Trophoblast cell (in vitro differentiated cells and primary cell): ENCODE measurements at regions not wholly inside any gene's neighbourhood (a gene's known extent, or its start where the extent isn't known, plus 50 kb on each side); places are given as distances from the start of the nearest gene placed in this dataset.

ENCODE experiments used
- DNase-seq, 2 donors: peaks; one replicate each; pipeline ENCODE4 v3.0.0-alpha.2; 2016
- H2AFZ ChIP-seq: 2 replicates; pipeline ENCODE4 v1.6.1; 2013; ENCODE audit warnings: low read length, moderate library complexity, mild to moderate bottlenecking; ENCODE audit not compliant: insufficient read depth, poor library complexity
- H2AK5ac ChIP-seq: 2 replicates; pipeline ENCODE4 v1.6.1; 2013; ENCODE audit warnings: mild to moderate bottlenecking, low read length
- H2BK120ac ChIP-seq: 2 replicates; pipeline ENCODE4 v1.6.1; 2013; ENCODE audit warnings: low read length, mild to moderate bottlenecking, moderate library complexity; ENCODE audit not compliant: insufficient read depth, poor library complexity
- H2BK12ac ChIP-seq: 2 replicates; pipeline ENCODE4 v1.6.1; 2013; ENCODE audit warnings: mild to moderate bottlenecking, low read length, moderate library complexity
- H2BK5ac ChIP-seq: 2 replicates; pipeline ENCODE4 v1.6.1; 2013; ENCODE audit warnings: low read length, low read depth, moderate library complexity, mild to moderate bottlenecking; ENCODE audit not compliant: poor library complexity
- H3K14ac ChIP-seq: 2 replicates; pipeline ENCODE4 v1.6.1; 2013; ENCODE audit warnings: mild to moderate bottlenecking, low read length
- H3K18ac ChIP-seq: 2 replicates; pipeline ENCODE4 v1.6.1; 2013; ENCODE audit warnings: mild to moderate bottlenecking, low read length
- H3K23ac ChIP-seq: 2 replicates; pipeline ENCODE4 v1.6.1; 2013; ENCODE audit warnings: low read length
- H3K27ac ChIP-seq: 2 replicates; pipeline ENCODE4 v1.5.1; 2013; ENCODE audit warnings: low read depth, mild to moderate bottlenecking, inconsistent platforms, low read length, moderate library complexity
- H3K27me3 ChIP-seq: 2 replicates; pipeline ENCODE4 v1.6.1; 2013; ENCODE audit warnings: inconsistent platforms, mild to moderate bottlenecking, low read length, moderate library complexity; ENCODE audit not compliant: insufficient read depth
- H3K36me3 ChIP-seq, 2 experiments: 1 replicate in 1 of 2; 2 replicates in 1 of 2; pipeline ENCODE4 v1.6.1; 2013; ENCODE audit warnings: low read length in 2 of 2, mild to moderate bottlenecking in 2 of 2, moderate library complexity in 1 of 2; ENCODE audit not compliant: insufficient read depth in 2 of 2, control insufficient read depth in 1 of 2
- H3K4ac ChIP-seq: 2 replicates; pipeline ENCODE4 v1.6.1; 2013; ENCODE audit warnings: low read depth, mild to moderate bottlenecking, low read length, moderate library complexity
- H3K4me1 ChIP-seq, 2 experiments: 1 replicate in 1 of 2; 2 replicates in 1 of 2; pipeline ENCODE4 v1.6.1; 2013; ENCODE audit warnings: low read length in 2 of 2, mild to moderate bottlenecking in 2 of 2, moderate library complexity in 1 of 2; ENCODE audit not compliant: insufficient read depth in 2 of 2, control insufficient read depth in 1 of 2
- H3K4me2 ChIP-seq: 2 replicates; pipeline ENCODE4 v1.6.1; 2013; ENCODE audit warnings: inconsistent platforms, mild to moderate bottlenecking, low read length, moderate library complexity
- H3K4me3 ChIP-seq: 2 replicates; pipeline ENCODE4 v1.5.1; 2013; ENCODE audit warnings: mild to moderate bottlenecking, low read depth, low read length, inconsistent platforms
- H3K79me1 ChIP-seq: one replicate; pipeline ENCODE4 v1.6.1; 2013; ENCODE audit warnings: low read length
- H3K79me2 ChIP-seq: 2 replicates; pipeline ENCODE4 v1.6.1; 2013; ENCODE audit warnings: low read length, mild to moderate bottlenecking; ENCODE audit not compliant: control insufficient read depth, insufficient read depth, poor library complexity
- H3K9ac ChIP-seq: 2 replicates; pipeline ENCODE4 v1.6.1; 2013; ENCODE audit warnings: mild to moderate bottlenecking, low read length
- H3K9me3 ChIP-seq: 2 replicates; pipeline ENCODE4 v1.6.1; 2013; ENCODE audit warnings: low read depth, mild to moderate bottlenecking, control low read depth, inconsistent platforms, low read length; ENCODE audit not compliant: insufficient read depth
- H4K12ac ChIP-seq: 2 replicates; pipeline ENCODE4 v1.6.1; 2013; ENCODE audit warnings: low read depth, mild to moderate bottlenecking, low read length, moderate library complexity
- H4K8ac ChIP-seq: 2 replicates; pipeline ENCODE4 v1.6.1; 2013; ENCODE audit warnings: low read depth, mild to moderate bottlenecking, low read length, moderate library complexity
- H4K91ac ChIP-seq: one replicate; pipeline ENCODE4 v1.6.1; 2013; ENCODE audit warnings: low read depth, mild to moderate bottlenecking, low read length, moderate library complexity
- WGBS: extraction: QIAGEN DNeasy Blood & Tissue Kit; methylation state at CpG from one replicate; pipeline ENCODE4 v1.1.7; 2013; ENCODE audit warnings: missing lambda C conversion rate; ENCODE audit not compliant: insufficient read length, insufficient coverage; ENCODE audit errors: extremely low coverage; 5-methylcytosine and 5-hydroxymethylcytosine counted together

DNA sequence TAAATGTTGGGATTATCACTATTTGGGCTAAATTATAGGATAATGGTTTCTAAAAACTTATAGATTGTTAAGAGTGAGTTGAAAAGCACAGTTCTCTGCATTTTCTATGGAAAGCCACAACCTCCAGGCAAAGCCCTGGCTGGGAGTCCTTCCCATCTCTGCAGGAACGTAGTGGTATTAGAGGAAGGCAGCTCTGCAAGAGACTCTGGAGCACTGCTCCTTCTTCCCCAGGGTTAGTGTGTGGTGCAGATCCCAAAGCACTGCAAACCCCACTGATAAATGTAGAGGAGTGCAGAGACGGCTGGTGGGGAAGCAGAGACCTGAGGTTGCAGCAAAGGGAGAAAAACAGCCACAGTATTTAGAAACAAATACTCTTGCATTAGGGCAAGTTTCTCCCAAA, 225.3 kb downstream of the TINAG start:
- no peaks in the 10 kb centered on the region for H3K36me3 ChIP-seq
- no peak overlapping the region for H4K12ac ChIP-seq
- H2AK5ac ChIP-seq: no peak overlapping the region
- no peak overlapping the region for H2BK12ac ChIP-seq
- no peak overlapping the region for H3K4me2 ChIP-seq
- no peak overlapping the region for H3K4me3 ChIP-seq
- H4K8ac ChIP-seq: no peak overlapping the region
- no peak for DNase-seq
- no peaks in the 10 kb centered on the region for H3K9me3 ChIP-seq
- H3K27ac ChIP-seq: no peak overlapping the region
- no peak overlapping the region for H3K9ac ChIP-seq
- H2BK5ac ChIP-seq: no peak overlapping the region
- no CpG with 5 or more reads among the region's 2 CpGs for WGBS
- H3K4me1 ChIP-seq: no peaks in the 10 kb centered on the region
- H2AFZ ChIP-seq: no peak overlapping the region
- H4K91ac ChIP-seq: no peak overlapping the region
- H3K23ac ChIP-seq: no peak overlapping the region
- no peak overlapping the region for H2BK120ac ChIP-seq
- H3K27me3 ChIP-seq: no peaks in the 10 kb centered on the region
- H3K14ac ChIP-seq: no peak overlapping the region
- H3K4ac ChIP-seq: no peak overlapping the region
- H3K79me2 ChIP-seq: no peaks in the 10 kb centered on the region
- no peak overlapping the region for H3K18ac ChIP-seq
- H3K79me1 ChIP-seq: no peaks in the 10 kb centered on the region

DNA sequence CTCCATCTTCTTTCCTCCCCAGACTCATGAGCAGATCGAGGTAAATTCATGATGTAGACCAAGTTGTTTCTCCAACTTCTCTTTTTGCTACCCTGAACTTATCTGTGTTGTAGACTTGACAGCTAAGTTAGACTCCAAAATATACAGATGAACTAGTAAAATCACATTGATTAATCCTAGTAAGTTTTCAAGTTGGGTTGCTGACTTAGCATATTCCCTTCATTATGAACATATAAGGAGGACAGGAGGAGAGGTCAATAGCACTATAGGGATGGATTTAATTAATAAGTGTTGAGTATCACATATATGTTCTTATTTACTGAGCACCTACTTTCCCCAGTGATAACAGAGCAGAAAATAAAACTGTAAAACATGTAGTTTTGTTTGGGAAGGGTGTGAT, 227.3 kb downstream of the TINAG start:
- H3K79me2 ChIP-seq: no peaks in the 10 kb centered on the region
- no peak overlapping the region for H3K18ac ChIP-seq
- H3K4me2 ChIP-seq: no peak overlapping the region
- H2AK5ac ChIP-seq: no peak overlapping the region
- no CpG with 5 or more reads among the region's 1 CpG for WGBS
- no peak overlapping the region for H4K8ac ChIP-seq
- H2BK5ac ChIP-seq: no peak overlapping the region
- H3K36me3 ChIP-seq: no peaks in the 10 kb centered on the region
- no peaks in the 10 kb centered on the region for H3K79me1 ChIP-seq
- DNase-seq: no peak
- H2BK120ac ChIP-seq: no peak overlapping the region
- H3K4ac ChIP-seq: no peak overlapping the region
- H3K27me3 ChIP-seq: no peaks in the 10 kb centered on the region
- H4K91ac ChIP-seq: no peak overlapping the region
- H3K14ac ChIP-seq: no peak overlapping the region
- H3K4me1 ChIP-seq: no peaks in the 10 kb centered on the region
- H3K9ac ChIP-seq: no peak overlapping the region
- H3K23ac ChIP-seq: no peak overlapping the region
- H4K12ac ChIP-seq: no peak overlapping the region
- no peak overlapping the region for H3K27ac ChIP-seq
- no peak overlapping the region for H3K4me3 ChIP-seq
- no peaks in the 10 kb centered on the region for H3K9me3 ChIP-seq
- H2BK12ac ChIP-seq: no peak overlapping the region
- no peak overlapping the region for H2AFZ ChIP-seq

GRCh38 chr6:54541541-54541940, 233.3 kb downstream of the TINAG start:
- no CpG with 5 or more reads among the region's 1 CpG for WGBS
- no peak overlapping the region for H3K4ac ChIP-seq
- H3K27me3 ChIP-seq: no peaks in the 10 kb centered on the region
- no peak overlapping the region for H3K18ac ChIP-seq
- no peak overlapping the region for H4K91ac ChIP-seq
- DNase-seq: no peak
- no peaks in the 10 kb centered on the region for H3K9me3 ChIP-seq
- no peak overlapping the region for H2BK12ac ChIP-seq
- no peaks in the 10 kb centered on the region for H3K36me3 ChIP-seq
- no peaks in the 10 kb centered on the region for H3K4me1 ChIP-seq
- no peak overlapping the region for H3K14ac ChIP-seq
- no peak overlapping the region for H3K4me3 ChIP-seq
- H2AFZ ChIP-seq: no peak overlapping the region
- H4K12ac ChIP-seq: no peak overlapping the region
- H2BK120ac ChIP-seq: no peak overlapping the region
- H2BK5ac ChIP-seq: no peak overlapping the region
- H3K79me2 ChIP-seq: no peaks in the 10 kb centered on the region
- H3K23ac ChIP-seq: no peak overlapping the region
- no peak overlapping the region for H4K8ac ChIP-seq
- H3K27ac ChIP-seq: no peak overlapping the region
- H3K4me2 ChIP-seq: no peak overlapping the region
- H2AK5ac ChIP-seq: no peak overlapping the region
- no peaks in the 10 kb centered on the region for H3K79me1 ChIP-seq
- H3K9ac ChIP-seq: no peak overlapping the region

GRCh38 chr6:54559136-54559535, 250.9 kb downstream of the TINAG start:
- Histone ChIP-seq H3K18ac (no peak overlapping the region), H4K8ac (no peak overlapping the region), H2BK12ac (no peak overlapping the region), H3K9me3 (no peaks in the 10 kb centered on the region), H3K79me1 (no peaks in the 10 kb centered on the region), H3K4me3 (no peak overlapping the region), H2AK5ac (no peak overlapping the region), H4K12ac (no peak overlapping the region), H4K91ac (no peak overlapping the region), H3K14ac (no peak overlapping the region), H3K27ac (no peak overlapping the region), H2AFZ (no peak overlapping the region), H2BK120ac (no peak overlapping the region), H3K4ac (no peak overlapping the region), H3K4me2 (no peak overlapping the region), H3K9ac (no peak overlapping the region), H3K27me3 (no peaks in the 10 kb centered on the region), H3K23ac (no peak overlapping the region), H3K36me3 (no peaks in the 10 kb centered on the region), H2BK5ac (no peak overlapping the region), H3K79me2 (no peaks in the 10 kb centered on the region), H3K4me1 (no peaks in the 10 kb centered on the region)
- DNase-seq: no peak
- WGBS: no CpG with 5 or more reads among the region's 4 CpGs
